ENCODE measurements at regions not wholly inside any gene's neighbourhood (a gene's known extent, or its start where the extent isn't known, plus 50 kb on each side); places are given as distances from the start of the nearest gene placed in this dataset.

DNA sequence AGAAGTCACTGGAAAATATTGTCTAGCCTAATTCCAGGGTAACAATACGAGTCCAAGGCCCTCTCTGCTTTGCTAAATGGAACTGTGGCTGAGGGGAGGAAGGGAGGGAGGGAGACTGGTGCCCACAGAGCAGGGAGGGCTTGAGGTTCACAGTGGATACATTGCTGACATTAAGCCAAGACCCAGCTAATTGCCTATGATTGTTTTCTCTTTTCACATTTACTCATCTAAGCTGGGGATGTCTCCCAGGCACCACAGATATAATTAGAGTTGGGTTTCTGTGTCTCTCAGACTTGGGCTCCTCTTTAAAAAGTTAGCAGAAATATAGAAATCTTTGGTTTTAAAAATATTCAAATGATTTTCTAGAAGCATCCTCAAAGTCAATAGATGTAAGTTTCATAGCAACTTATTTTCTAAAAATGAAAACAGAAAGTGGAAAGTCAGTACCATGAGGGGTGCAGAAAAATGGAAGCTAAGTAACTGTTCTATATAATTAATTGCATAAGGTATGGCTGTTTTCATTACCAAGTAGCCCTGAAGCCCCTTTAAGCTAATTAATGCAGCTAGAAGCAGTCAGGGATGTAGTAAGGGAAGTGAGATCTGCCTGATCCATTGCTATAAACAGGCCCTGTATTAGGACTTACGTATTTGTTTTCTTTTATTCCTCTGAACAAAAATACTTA lies 259.8 kb downstream of the NDUFS4 start:
- Histone ChIP-seq H3K27me3 (ENCODE audit: insufficient read depth, low read length) (no peaks in the 10 kb centered on the region; the same call in 1 of the 2 replicates), H3K9me2 (ENCODE audit: low read depth, low read length) (no peaks in the 10 kb centered on the region), H3K79me2 (ENCODE audit: insufficient read depth, low read length) (no peaks in the 10 kb centered on the region), H3K9ac (ENCODE audit: low read length) (no peak overlapping the region), H2AFZ (ENCODE audit: low read length) (no peak overlapping the region), H3F3A (ENCODE audit: insufficient read depth, low read length) (no peaks in the 10 kb centered on the region), H3K4me2 (ENCODE audit: low read length) (no peak overlapping the region), H3K27ac (ENCODE audit: low read depth, low read length, poor library complexity, severe bottlenecking) (no peak overlapping the region), H3K9me3 (ENCODE audit: low read length) (no peaks in the 10 kb centered on the region), H4K20me1 (ENCODE audit: insufficient read depth, low read length) (no peaks in the 10 kb centered on the region), H3K4me3 (ENCODE audit: low read depth, low read length, poor library complexity, severe bottlenecking) (no peak overlapping the region), H3K36me3 (ENCODE audit: insufficient read depth, low read length) (no peaks in the 10 kb centered on the region), H3K4me1 (ENCODE audit: insufficient read depth, low read length, severe bottlenecking) (no peaks in the 10 kb centered on the region)
- TF ChIP-seq EZH2 (IDR thresholded peaks at IDR 0.05; ENCODE audit: borderline replicate concordance, low read length) = no peak
- TF ChIP-seq, protein P1, sequence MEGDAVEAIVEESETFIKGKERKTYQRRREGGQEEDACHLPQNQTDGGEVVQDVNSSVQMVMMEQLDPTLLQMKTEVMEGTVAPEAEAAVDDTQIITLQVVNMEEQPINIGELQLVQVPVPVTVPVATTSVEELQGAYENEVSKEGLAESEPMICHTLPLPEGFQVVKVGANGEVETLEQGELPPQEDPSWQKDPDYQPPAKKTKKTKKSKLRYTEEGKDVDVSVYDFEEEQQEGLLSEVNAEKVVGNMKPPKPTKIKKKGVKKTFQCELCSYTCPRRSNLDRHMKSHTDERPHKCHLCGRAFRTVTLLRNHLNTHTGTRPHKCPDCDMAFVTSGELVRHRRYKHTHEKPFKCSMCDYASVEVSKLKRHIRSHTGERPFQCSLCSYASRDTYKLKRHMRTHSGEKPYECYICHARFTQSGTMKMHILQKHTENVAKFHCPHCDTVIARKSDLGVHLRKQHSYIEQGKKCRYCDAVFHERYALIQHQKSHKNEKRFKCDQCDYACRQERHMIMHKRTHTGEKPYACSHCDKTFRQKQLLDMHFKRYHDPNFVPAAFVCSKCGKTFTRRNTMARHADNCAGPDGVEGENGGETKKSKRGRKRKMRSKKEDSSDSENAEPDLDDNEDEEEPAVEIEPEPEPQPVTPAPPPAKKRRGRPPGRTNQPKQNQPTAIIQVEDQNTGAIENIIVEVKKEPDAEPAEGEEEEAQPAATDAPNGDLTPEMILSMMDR (IDR thresholded peaks at IDR 0.05; ENCODE audit: low read length) = no peak

DNA sequence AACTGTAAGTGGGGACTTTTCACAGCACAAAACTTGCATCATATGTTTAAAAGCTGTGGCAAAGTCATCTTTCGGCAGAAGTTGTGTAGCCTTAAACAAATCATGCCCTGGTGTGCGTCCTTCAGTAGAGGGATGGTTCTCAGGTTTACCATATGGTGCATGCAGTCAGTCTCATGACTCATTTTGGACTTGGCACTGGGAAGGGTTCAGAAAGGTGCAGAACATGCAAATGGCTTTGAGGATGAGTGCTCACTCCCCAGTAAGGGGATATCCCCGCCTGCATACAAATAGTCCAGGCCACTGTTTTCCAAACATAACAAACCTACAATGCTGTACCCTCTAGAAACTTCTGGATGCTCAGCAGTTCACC lies 260.3 kb downstream of the NDUFS4 start:
- Histone ChIP-seq H3K9me3 (ENCODE audit: low read length) (no peaks in the 10 kb centered on the region), H3K4me1 (ENCODE audit: insufficient read depth, low read length, severe bottlenecking) (no peaks in the 10 kb centered on the region), H4K20me1 (ENCODE audit: insufficient read depth, low read length) (no peaks in the 10 kb centered on the region), H3K4me3 (ENCODE audit: low read depth, low read length, poor library complexity, severe bottlenecking) (no peak overlapping the region), H3K36me3 (ENCODE audit: insufficient read depth, low read length) (no peaks in the 10 kb centered on the region), H3F3A (ENCODE audit: insufficient read depth, low read length) (no peaks in the 10 kb centered on the region), H3K9me2 (ENCODE audit: low read depth, low read length) (no peaks in the 10 kb centered on the region), H3K27ac (ENCODE audit: low read depth, low read length, poor library complexity, severe bottlenecking) (no peak overlapping the region), H3K4me2 (ENCODE audit: low read length) (no peak overlapping the region), H3K79me2 (ENCODE audit: insufficient read depth, low read length) (no peaks in the 10 kb centered on the region), H3K9ac (ENCODE audit: low read length) (no peak overlapping the region), H2AFZ (ENCODE audit: low read length) (no peak overlapping the region), H3K27me3 (ENCODE audit: insufficient read depth, low read length) (no peaks in the 10 kb centered on the region; the same call in 1 of the 2 replicates)
- TF ChIP-seq, protein P1 (IDR thresholded peaks at IDR 0.05; ENCODE audit: low read length) = no peak
- no peak for TF ChIP-seq EZH2 (IDR thresholded peaks at IDR 0.05; ENCODE audit: borderline replicate concordance, low read length)

DNA sequence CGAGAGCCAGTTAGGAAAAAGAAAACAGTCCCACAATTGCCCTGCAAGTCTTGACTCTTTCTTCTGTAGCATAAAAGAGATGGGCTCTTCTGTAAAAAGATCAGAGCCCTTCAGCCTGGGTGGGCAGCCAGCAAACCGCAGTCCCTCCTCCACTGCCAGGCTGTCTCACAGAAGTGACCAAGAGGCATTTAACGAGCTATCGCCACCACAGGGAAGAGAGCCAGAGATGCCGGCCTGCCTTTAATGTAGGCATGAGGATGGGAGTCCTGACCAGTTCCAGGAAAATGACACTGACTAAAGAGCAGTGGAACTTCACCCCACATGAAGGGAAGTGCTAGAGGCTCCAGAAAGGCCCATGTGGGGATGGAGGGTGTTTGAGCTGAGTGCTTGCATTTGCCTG lies 264.6 kb downstream of the NDUFS4 start:
- H3K79me2 ChIP-seq (ENCODE audit: insufficient read depth, low read length) = no peaks in the 10 kb centered on the region

More for the DNA sequence above, 264.6 kb downstream of the NDUFS4 start:
- Histone ChIP-seq H3F3A (ENCODE audit: insufficient read depth, low read length) (no peaks in the 10 kb centered on the region), H3K4me3 (ENCODE audit: low read depth, low read length, poor library complexity, severe bottlenecking) (no peak overlapping the region), H3K4me2 (ENCODE audit: low read length) (no peak overlapping the region), H3K36me3 (ENCODE audit: insufficient read depth, low read length) (no peaks in the 10 kb centered on the region), H3K9ac (ENCODE audit: low read length) (no peak overlapping the region), H3K9me2 (ENCODE audit: low read depth, low read length) (no peaks in the 10 kb centered on the region), H3K9me3 (ENCODE audit: low read length) (no peaks in the 10 kb centered on the region), H4K20me1 (ENCODE audit: insufficient read depth, low read length) (no peaks in the 10 kb centered on the region), H3K4me1 (ENCODE audit: insufficient read depth, low read length, severe bottlenecking) (no peaks in the 10 kb centered on the region), H2AFZ (ENCODE audit: low read length) (no peak overlapping the region), H3K27me3 (ENCODE audit: insufficient read depth, low read length) (no peaks in the 10 kb centered on the region; the same call in 1 of the 2 replicates), H3K27ac (ENCODE audit: low read depth, low read length, poor library complexity, severe bottlenecking) (no peak overlapping the region)
- TF ChIP-seq EZH2 (IDR thresholded peaks at IDR 0.05; ENCODE audit: borderline replicate concordance, low read length) = no peak
- TF ChIP-seq, protein P1 (IDR thresholded peaks at IDR 0.05; ENCODE audit: low read length) = no peak

All from OCI-LY1 (cell line).